Psoas muscle (tissue), 7 donors: ENCODE measurements at regions not wholly inside any gene's neighbourhood (a gene's known extent, or its start where the extent isn't known, plus 50 kb on each side); places are given as distances from the start of the nearest gene placed in this dataset.

Experiments
- ATAC-seq, 4 donors: fragments of 200-7000 bp; cut with Tn5 transposase; one replicate each; pipeline ENCODE4 v1.9.1; 2020; ENCODE audit warnings: moderate library complexity in 3 of 4, mild to moderate bottlenecking in 2 of 4
- DNase-seq, 2 donors: peaks; one replicate each; pipeline ENCODE4 v3.0.0-alpha.2; 2020
- H3K27ac ChIP-seq: fragments of 200-600 bp; one replicate; pipeline ENCODE4 v1.8.0; 2022
- H3K27me3 ChIP-seq, 3 donors: fragments of 200-600 bp in 1 of 3; one replicate each; pipeline versions ENCODE4 v1.6.1 to v1.8.0; 2013 to 2022; ENCODE audit warnings: low read length in 2 of 3, mild to moderate bottlenecking in 2 of 3, moderate library complexity in 1 of 3; ENCODE audit not compliant: insufficient read depth in 3 of 3
- H3K36me3 ChIP-seq, 2 donors: fragments of 200-600 bp in 1 of 2; one replicate each; pipeline versions ENCODE4 v1.6.1 to v1.8.0; 2013 to 2022; ENCODE audit warnings: low read depth in 1 of 2, mild to moderate bottlenecking in 1 of 2, moderate library complexity in 1 of 2; ENCODE audit not compliant: insufficient read depth in 1 of 2
- H3K4me1 ChIP-seq: fragments of 200-600 bp; one replicate; pipeline ENCODE4 v1.8.0; 2022
- H3K4me3 ChIP-seq: fragments of 200-600 bp; one replicate; pipeline ENCODE4 v1.8.0; 2022; ENCODE audit warnings: mild to moderate bottlenecking
- H3K9me3 ChIP-seq: fragments of 200-600 bp; one replicate; pipeline ENCODE4 v1.8.0; 2022
- CTCF ChIP-seq: fragments of 200-600 bp; IDR thresholded peaks from one replicate; pipeline ENCODE4 v1.8.0; 2022; ENCODE audit warnings: antibody characterized with exemption
- WGBS, 3 donors: extraction: QIAGEN DNeasy Blood & Tissue Kit; methylation state at CpG; one replicate each; pipeline versions ENCODE4 v1.1.6 to v1.1.7; 2013; 5-methylcytosine and 5-hydroxymethylcytosine counted together
- intact Hi-C, 2 donors: fragments of 100-400 bp; cut with DNase I; formaldehyde crosslinking; loops; one replicate each; pipeline versions ENCODE4 v1.11.0 to v1.14.2; 2022
- donor health status: healthy with polysubstance abuse.
- donor health status: DM: no; HTN: no; CAD: no; lungs with moderate emphysema.
- donor health status: Bipolar disorder and iron deficiency.
- donor health status: healthy.
- donor health status: DM: yes; HTN: yes; CAD: no.
- donor health status: DM: no; HTN: no; CAD: no.
- donor health status: DM: yes; HTN: yes; CAD: no.

GRCh38 chr15:47602121-47602520, 115.2 kb upstream of the SEMA6D start:
- intact Hi-C loops, result no loop called here

GRCh38 chr15:47603026-47603425, 114.3 kb upstream of the SEMA6D start:
- TF ChIP-seq CTCF, result no peak
- Histone ChIP-seq H3K27me3 (peaks cover 0 to 3% (median 0%) of the 10 kb centered on the region in 3 donors), H3K4me1 (no peaks in the 10 kb centered on the region), H3K36me3 (no peaks in the 10 kb centered on the region), H3K9me3 (no peaks in the 10 kb centered on the region), H3K27ac (no peak overlapping the region), H3K4me3 (no peak overlapping the region)
- ATAC-seq (no peak), DNase-seq (no peak)
- 92 to 100% (median 94%) methylated on average over 2 of the region's 2 CpGs for WGBS, 3 donors
- intact Hi-C loops, result no loop called here

More at GRCh38 chr15:47602121-47602520, 115.2 kb upstream of the SEMA6D start:
- no peak for TF ChIP-seq CTCF
- Histone ChIP-seq H3K27me3 (peaks cover 0 to 3% (median 0%) of the 10 kb centered on the region in 3 donors), H3K4me3 (no peak overlapping the region), H3K36me3 (no peaks in the 10 kb centered on the region), H3K9me3 (no peaks in the 10 kb centered on the region), H3K4me1 (no peaks in the 10 kb centered on the region), H3K27ac (no peak overlapping the region)
- ATAC-seq, result no peak
- no peak for DNase-seq
- WGBS, 3 donors, result 48 to 97% (median 93%) methylated on average over 1 of the region's 1 CpG

- no peak for TF ChIP-seq CTCF
- Histone ChIP-seq H3K4me1 (no peaks in the 10 kb centered on the region), H3K27ac (no peak overlapping the region), H3K4me3 (no peak overlapping the region), H3K9me3 (no peaks in the 10 kb centered on the region), H3K27me3 (no peaks in the 10 kb centered on the region), H3K36me3 (no peaks in the 10 kb centered on the region)
- DNase-seq (no peak), ATAC-seq (no peak)
- intact Hi-C loops, result no loop called here
Measured at GRCh38 chr15:47607695-47608094, 109.6 kb upstream of the SEMA6D start.

DNA sequence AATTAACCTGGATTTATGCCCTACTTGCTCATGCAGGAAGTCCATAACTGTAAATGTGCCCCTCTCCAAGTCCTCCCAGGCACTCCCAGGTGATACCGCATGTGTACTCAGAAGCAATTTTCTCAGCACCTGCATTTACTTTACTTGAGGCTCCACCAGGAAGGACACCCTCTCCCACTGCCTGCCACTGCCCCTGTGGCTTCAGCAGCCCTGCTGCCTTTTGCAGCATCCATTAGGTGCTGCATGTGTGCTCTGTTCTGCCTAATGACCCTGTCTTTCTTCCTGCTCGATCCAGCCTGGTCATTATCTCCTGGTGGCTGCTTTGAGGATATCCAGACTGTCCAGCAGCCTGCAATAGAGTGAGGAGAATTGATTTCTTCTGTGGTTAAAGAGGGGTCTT, 107.6 kb upstream of the SEMA6D start:
- Histone ChIP-seq H3K4me1 (no peaks in the 10 kb centered on the region), H3K36me3 (no peaks in the 10 kb centered on the region), H3K27me3 (no peaks in the 10 kb centered on the region), H3K4me3 (no peak overlapping the region), H3K9me3 (no peaks in the 10 kb centered on the region), H3K27ac (no peak overlapping the region)
- intact Hi-C loops, result no loop called here
- TF ChIP-seq CTCF, result no peak
- 48 to 59% (median 49%) methylated on average over 2 of the region's 2 CpGs for WGBS, 3 donors
- DNase-seq, result no peak
- no peak for ATAC-seq

- 83 to 88% (median 84%) methylated on average over 2 of the region's 2 CpGs for WGBS, 3 donors
- Histone ChIP-seq H3K9me3 (no peaks in the 10 kb centered on the region), H3K27me3 (no peaks in the 10 kb centered on the region), H3K36me3 (no peaks in the 10 kb centered on the region), H3K4me3 (no peak overlapping the region), H3K4me1 (no peaks in the 10 kb centered on the region), H3K27ac (no peak overlapping the region)
- no peak for TF ChIP-seq CTCF
- no peak for ATAC-seq
- no peak for DNase-seq
- intact Hi-C loops, result no loop called here
Measured at GRCh38 chr15:47610736-47611135, 106.6 kb upstream of the SEMA6D start.
